NCI-H526 treated with DMSO at 0.1 percent for 48 hours (cell line): ENCODE measurements at regions not wholly inside any gene's neighbourhood (a gene's known extent, or its start where the extent isn't known, plus 50 kb on each side); places are given as distances from the start of the nearest gene placed in this dataset.

ENCODE experiments used
- DNase-seq: peaks from one replicate; lab custom pipeline; 2025; lab: John Stamatoyannopoulos, UW

- no peak for DNase-seq
Observed at GRCh38 chr12:124411953-124412645, 117.2 kb downstream of the RFLNA start.

DNA sequence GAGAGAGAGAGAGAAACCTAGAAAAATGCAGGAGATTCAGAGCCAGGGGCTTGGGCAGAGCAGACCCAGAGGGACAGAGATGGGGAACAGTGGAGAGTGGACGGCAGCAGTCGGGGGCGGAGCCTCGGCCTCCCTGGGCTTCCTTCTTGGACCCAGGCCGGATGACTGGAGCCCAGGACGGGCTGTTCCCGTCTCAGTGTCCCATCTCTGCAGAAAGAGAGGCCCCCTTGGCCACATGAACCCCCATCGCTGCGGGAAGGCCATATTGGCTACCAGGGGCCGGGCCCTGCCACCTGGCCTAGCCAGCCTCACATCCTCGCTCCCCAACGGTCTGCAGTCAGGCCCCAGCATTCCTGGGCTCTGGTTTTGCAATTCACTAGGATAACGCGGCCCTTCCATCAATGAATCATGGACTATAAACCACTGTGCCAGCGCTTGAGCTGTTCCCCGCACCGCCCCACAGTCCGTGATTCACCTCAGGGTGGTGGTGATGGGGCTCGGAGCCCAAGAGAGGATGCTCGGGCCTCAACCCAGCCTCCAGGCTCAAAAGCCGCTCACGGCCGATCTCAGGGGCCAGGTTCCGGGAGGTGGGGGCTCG lies 116.5 kb downstream of the RFLNA start:
- DNase-seq = no peak

DNA sequence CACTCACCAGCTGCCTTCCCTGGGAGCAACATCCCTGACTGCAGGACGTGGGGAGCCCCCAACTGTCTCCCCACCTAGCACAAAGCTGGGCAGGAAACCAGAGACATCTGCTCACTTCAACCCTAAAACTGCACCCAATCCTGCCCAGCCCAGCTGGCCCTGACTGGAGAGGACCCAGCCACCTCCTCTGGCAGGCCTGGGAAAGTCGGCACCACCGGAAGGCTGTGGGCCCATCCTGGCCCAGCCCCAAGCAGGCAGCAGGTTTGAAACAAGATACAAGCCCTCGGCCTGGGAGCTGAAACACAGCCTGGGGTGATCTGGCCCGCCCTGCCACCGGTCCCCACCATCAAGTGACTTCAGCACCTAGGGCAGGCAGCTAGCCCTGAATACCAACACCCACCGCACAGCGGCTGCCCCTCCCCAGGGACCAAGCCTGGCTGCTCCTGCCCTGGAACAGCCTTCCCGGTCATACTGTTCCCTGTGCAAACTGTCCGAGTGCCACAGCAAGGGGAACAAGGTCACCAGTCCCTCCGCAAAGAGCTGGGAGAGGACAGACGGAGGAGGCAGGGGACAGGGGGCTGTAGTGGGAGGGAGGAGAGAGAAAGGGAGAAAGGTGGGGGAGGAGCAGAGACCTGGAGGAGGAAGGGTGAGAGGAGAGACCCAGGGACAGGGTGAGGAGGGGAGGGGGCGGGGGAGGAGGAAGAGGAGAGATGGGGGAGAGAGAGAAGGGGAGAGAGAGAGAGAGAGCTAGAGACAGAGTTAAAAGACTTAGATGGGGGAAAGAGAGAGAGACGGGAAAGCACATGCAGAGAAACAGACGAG lies 115.7 kb downstream of the RFLNA start:
- no peak for DNase-seq

- peak; percentile 21 for DNase-seq
Observed at GRCh38 chr12:124408822-124409517, 114.1 kb downstream of the RFLNA start.

GRCh38 chr12:124407074-124407473 lies 112.2 kb downstream of the RFLNA start:
- no peak for DNase-seq

DNA sequence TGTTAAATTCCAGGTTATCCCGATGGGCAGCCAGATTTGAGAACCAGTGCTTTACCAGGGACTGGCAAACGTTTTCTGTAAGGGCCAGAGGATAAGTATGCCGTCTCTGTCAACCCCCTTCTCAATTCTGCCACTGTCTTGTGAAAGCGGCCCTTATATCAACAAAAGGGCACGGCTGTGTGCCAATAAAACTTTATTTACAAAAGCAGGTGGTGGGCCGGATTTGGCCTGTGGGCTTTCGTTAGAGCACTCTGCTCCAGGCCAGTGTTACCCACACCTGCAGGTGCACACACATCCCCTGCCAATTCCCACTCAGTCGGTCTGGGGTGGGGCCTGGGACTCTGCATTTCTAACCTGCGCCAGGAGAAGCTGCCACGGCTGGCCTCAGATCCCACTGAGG lies 111.2 kb downstream of the RFLNA start:
- no peak for DNase-seq

GRCh38 chr12:124405592-124405991 lies 110.7 kb downstream of the RFLNA start:
- DNase-seq = no peak

GRCh38 chr12:124405151-124405550 lies 110.3 kb downstream of the RFLNA start:
- no peak for DNase-seq

- DNase-seq = no peak
Observed at GRCh38 chr12:124404162-124404784, 109.4 kb downstream of the RFLNA start.

DNA sequence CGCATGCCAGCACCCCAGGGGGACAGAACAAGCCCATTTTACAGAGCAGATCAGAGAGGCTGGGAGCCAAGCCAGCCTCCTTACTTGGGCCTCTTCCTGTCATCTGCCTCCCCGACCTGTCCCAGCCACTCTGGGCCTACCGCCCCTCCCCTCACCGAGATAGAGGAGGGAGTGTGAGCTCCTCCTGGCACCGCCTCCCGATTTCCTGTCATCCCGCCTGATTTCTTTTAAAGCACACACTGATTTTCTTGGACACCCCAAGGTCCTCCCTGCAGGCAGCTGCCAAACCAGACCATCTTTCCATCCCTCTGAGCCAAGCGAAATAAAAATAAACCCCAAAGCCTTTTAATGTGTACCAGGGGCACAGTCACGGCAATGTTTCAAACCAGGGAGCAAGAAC lies 108.4 kb downstream of the RFLNA start:
- DNase-seq = no peak

DNA sequence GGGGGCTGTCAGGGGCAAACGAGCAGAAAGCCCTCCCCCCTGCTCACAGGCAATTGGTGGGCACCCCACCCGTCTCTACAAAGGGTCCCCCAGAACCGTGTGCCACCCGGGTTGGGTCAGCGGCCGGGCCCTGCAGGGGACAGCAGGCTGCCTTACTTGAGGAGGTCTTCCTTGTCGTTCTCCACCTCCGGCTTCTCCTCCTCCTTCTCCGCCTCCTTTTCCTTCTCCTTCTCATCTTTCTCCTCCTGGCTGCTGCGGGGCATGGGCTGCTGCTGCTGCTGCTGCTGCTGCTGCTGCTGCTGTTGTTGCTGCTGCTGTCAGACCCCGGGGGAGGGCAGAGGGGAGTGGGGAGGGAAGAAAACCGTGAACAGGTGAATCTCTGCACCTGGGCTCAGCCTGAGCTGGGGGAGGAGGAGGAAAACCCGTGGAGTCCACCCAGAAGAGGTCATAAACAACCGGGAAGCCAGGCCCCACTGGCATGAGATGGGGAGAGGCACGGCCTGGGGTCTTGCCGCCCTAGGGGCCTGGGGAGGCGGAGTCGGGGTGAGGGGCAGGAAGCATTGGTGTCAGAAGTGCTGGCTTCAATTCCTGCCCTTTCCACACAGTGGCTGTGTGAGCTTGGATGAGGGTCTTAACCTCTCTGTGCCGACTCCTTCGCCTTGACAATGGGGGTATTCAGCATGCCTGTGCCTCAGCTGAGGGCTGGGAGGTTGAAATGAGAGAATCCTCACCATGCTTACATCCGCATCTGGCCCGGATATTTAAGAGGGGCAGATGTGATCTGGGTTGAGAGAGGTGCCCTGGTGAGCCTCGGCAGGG lies 107.6 kb downstream of the RFLNA start:
- DNase-seq = no peak

GRCh38 chr12:124401704-124402221 lies 106.9 kb downstream of the RFLNA start:
- DNase-seq = no peak

- DNase-seq = no peak
Observed at GRCh38 chr12:124400124-124400523, 105.2 kb downstream of the RFLNA start.

GRCh38 chr12:124399622-124400021 lies 104.7 kb downstream of the RFLNA start:
- no peak for DNase-seq

DNA sequence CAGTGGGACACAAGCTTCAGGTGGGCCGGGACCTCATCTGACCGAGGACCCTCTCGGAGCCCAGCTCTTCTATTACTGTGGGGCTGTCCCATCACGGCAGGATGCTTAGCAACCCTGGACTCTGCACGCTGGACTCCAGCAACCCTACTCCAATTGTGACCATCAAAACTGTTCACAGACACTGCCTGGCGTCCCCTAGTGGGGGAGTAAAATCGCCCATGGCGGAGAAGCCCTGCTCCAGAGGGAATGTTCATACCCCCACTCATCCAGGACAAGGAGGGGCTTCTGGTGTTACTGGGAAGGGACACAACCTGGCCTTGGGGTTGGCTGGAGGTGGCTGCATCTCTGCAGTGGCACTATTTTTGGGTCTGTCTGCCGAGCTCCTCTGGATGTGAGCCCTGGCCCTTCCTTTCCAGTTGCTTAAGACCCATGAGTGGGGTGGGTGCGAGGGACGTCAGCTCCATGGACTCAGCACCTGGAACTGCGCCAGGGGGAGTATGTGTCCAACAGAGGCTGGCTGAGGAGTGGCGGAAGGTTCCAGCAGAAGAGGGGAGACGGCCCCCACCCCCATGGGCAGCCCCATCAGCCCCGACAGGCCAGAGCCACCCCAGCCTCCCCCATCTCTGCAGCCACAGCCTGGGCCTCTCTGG lies 103.8 kb downstream of the RFLNA start:
- DNase-seq = no peak

DNA sequence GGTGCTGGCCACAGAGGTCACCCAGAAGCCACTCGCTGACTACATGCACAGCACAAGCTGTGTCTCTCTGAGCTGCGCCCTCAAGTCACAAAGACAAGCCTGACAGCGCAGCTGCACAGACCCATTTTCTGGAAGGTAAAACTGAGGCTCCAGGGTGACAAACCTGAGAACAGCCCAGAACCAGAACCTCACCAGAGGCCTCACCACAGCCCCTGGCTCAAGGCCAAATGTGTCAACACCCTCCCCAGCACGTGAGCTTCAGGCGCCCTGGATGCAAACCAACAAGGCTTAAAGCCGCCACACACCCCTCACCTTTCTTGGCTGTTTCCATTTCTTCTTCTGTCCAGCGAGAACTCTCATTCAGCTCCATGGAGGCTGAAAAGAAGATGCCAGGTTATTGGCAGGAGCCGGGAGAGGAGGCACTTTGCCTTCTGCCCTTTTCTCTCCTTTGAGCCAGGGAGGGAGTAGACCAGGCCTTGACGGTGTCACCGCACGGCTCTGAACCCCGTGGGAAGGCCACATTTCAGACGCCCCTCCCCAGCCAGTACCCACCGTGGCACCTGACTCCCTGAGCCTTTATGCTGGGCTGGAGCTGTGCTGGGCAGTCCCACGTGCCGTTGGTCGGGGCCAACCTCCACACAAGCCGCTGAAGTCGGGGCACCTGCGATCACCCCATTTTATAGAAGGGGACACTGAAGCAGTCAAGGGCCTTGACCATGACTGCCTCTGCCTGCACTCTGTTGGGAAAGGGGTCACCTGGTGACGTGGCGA lies 103.1 kb downstream of the RFLNA start:
- no peak for DNase-seq

DNA sequence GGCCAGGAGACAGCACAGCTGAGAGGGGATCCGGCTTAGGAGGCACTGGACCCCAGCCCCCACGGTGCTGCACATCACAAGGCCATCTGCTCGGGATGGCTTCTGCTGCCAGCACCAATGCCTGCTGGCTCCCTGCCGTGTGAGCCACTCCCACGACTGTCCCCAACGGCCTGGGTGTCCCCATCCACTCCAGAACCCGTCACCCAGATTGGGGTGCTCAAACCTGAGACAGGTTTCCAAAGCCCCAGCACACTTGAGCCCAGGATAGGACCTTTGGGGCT lies 102.4 kb downstream of the RFLNA start:
- no peak for DNase-seq

GRCh38 chr12:124396544-124397398 lies 101.9 kb downstream of the RFLNA start:
- peak; percentile 62 for DNase-seq

DNA sequence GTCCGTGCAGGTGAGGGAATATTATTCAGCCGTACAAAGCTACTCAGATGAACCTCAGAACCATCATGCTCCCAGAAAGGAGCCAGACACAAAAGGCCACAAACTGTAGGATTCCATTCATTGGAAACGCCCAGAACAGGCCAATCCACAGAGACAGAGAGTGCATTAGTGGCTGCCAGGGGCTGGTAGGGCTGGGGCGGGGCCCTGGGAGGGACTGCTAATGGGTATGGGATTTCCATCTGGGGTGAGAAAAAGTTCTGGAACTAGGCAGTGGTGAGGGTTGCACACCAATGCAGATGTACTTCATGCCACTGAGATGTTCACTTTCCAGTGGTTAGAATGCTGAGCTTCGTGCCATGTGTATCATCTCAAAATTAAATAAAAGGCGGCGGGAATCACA lies 101.1 kb downstream of the RFLNA start:
- no peak for DNase-seq
